ENCODE measurements at regions not wholly inside any gene's neighbourhood (a gene's known extent, or its start where the extent isn't known, plus 50 kb on each side); places are given as distances from the start of the nearest gene placed in this dataset.

GRCh38 chr3:117304681-117305080, 595.1 kb downstream of the TUSC7 start:
- DNase-seq (ENCODE audit: low read depth): no peak

- no peak for DNase-seq (ENCODE audit: low read depth)
Measured at GRCh38 chr3:117305681-117306080, 596.1 kb downstream of the TUSC7 start.

GRCh38 chr3:117306299-117306698, 596.7 kb downstream of the TUSC7 start:
- DNase-seq (ENCODE audit: low read depth): no peak

GRCh38 chr3:117308353-117308752, 598.8 kb downstream of the TUSC7 start:
- no peak for DNase-seq (ENCODE audit: low read depth)

- DNase-seq (ENCODE audit: low read depth): no peak
Measured at GRCh38 chr3:117308756-117309155, 599.2 kb downstream of the TUSC7 start.

- no peak for DNase-seq (ENCODE audit: low read depth)
Measured at GRCh38 chr3:117310536-117310935, 601.0 kb downstream of the TUSC7 start.

GRCh38 chr3:117314441-117315150, 605.0 kb downstream of the TUSC7 start:
- no peak for DNase-seq (ENCODE audit: low read depth)

GRCh38 chr3:117322866-117323265, 613.3 kb downstream of the TUSC7 start:
- DNase-seq (ENCODE audit: low read depth): peak; percentile 8

- no peak for DNase-seq (ENCODE audit: low read depth)
Measured at GRCh38 chr3:117346901-117347300, 637.3 kb downstream of the TUSC7 start.

GRCh38 chr3:117348884-117349283, 639.3 kb downstream of the TUSC7 start:
- DNase-seq (ENCODE audit: low read depth): no peak

GRCh38 chr3:117349566-117349965, 640.0 kb downstream of the TUSC7 start:
- no peak for DNase-seq (ENCODE audit: low read depth)

GRCh38 chr3:117350371-117350770, 640.8 kb downstream of the TUSC7 start:
- DNase-seq (ENCODE audit: low read depth): no peak

GRCh38 chr3:117355566-117355965, 646.0 kb downstream of the TUSC7 start:
- peak; percentile 2 for DNase-seq (ENCODE audit: low read depth)

- DNase-seq (ENCODE audit: low read depth): no peak
Measured at GRCh38 chr3:117356091-117356705, 646.6 kb downstream of the TUSC7 start.

GRCh38 chr3:117358717-117359314, 649.2 kb downstream of the TUSC7 start:
- DNase-seq (ENCODE audit: low read depth): no peak

GRCh38 chr3:117366574-117366973, 657.0 kb downstream of the TUSC7 start:
- no peak for DNase-seq (ENCODE audit: low read depth)

GRCh38 chr3:117367861-117368260, 658.3 kb downstream of the TUSC7 start:
- no peak for DNase-seq (ENCODE audit: low read depth)

- no peak for DNase-seq (ENCODE audit: low read depth)
Measured at GRCh38 chr3:117380631-117381030, 671.1 kb downstream of the TUSC7 start.

- no peak for DNase-seq (ENCODE audit: low read depth)
Measured at GRCh38 chr3:117393119-117393518, 683.5 kb downstream of the TUSC7 start.

GRCh38 chr3:117398141-117398899, 688.7 kb downstream of the TUSC7 start:
- DNase-seq (ENCODE audit: low read depth): no peak

- no peak for DNase-seq (ENCODE audit: low read depth)
Measured at GRCh38 chr3:117399311-117400078, 689.9 kb downstream of the TUSC7 start.

GRCh38 chr3:117400303-117400702, 690.7 kb downstream of the TUSC7 start:
- DNase-seq (ENCODE audit: low read depth): no peak

Data from M059J (cell line).